HG03045 (cell line): ENCODE measurements at regions not wholly inside any gene's neighbourhood (a gene's known extent, or its start where the extent isn't known, plus 50 kb on each side); places are given as distances from the start of the nearest gene placed in this dataset.
"Not testable (repeated sequence)": the region's sequence is repeated elsewhere in the genome, so short reads cannot be mapped to it uniquely, and the experiment has no call there.

ENCODE experiments used
- ATAC-seq: cut with Tn5 transposase; IDR thresholded peaks from one replicate; pipeline ENCODE4 v1.9.1; 2021; ENCODE audit warnings: mild to moderate bottlenecking, moderate library complexity; ENCODE audit not compliant: unreplicated experiment

DNA sequence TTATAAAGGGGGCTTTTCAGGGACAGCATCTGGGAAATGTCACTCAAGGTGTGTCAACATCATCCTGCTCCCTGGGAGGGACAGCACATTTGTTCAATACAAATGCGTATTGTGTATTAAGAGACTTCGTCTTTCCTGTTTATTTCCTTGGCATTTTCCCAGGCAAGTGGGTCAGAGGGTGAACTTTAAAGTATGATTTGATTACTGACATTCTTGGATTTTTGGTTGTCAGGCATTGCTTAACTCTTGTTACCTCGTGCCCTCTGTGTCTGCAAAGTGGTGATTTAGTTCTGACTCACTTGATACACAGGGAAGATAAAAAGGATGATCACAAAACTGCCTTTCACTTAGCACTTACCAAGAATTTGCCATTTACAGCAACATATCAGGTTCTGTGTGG is 292.7 kb downstream of the SUCLA2 start:
- no peak for ATAC-seq

DNA sequence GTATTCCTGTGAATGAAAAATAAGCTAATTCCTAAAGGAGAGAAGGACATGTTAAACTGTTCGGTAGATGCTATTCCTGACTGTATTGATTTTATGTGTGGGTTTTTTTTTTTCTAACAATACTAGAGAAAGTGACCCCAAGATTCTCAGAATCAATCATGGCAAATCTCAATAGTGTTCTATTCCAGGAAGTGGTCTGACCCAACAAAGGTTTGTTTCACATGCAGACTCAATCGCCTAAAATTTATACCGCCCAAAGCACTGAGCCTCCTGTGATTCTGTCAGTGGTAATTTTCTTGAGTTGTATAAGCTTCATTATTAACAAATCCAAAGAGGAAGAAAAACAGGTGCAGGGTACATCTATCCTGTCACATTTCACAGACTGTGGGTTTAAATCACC is 293.7 kb downstream of the SUCLA2 start:
- no peak for ATAC-seq

DNA sequence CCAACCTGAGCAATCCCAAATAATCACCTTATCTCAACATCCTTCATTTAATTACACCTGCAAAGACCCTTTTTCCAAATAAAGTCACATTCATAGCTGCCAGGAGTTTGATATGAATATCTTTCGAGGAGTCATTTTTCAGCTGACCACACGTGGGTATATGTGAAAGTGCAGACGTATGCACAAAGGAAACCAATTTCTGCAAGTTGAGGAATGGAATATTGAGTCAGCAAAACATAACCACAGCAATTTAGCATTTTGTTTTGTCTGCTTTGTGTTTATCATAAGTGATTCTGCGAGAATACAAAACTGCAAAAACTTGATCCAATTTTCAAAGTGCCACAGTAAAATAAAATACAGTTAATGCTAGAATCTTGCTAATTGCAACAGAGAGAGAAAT is 295.9 kb downstream of the SUCLA2 start:
- no peak for ATAC-seq

DNA sequence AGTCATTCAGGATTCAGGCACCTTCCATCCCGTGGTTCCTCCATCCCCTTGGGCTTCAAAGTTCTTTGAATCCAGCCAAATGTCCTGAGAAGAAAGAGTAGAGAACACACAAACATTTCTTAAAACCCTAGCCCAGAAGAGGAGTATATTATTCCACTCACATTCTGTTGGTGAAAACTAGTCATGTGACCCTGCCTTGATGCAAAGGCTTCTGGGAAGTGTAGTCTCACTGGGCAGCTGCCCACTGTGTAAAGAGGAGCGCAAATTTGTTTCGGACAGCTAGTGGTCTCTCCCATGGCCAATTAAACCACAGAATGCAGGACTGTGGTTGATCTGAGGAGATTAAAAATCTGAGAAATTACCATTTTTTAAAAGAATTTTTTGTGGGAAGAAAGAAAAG is 304.4 kb downstream of the SUCLA2 start:
- ATAC-seq: no peak

DNA sequence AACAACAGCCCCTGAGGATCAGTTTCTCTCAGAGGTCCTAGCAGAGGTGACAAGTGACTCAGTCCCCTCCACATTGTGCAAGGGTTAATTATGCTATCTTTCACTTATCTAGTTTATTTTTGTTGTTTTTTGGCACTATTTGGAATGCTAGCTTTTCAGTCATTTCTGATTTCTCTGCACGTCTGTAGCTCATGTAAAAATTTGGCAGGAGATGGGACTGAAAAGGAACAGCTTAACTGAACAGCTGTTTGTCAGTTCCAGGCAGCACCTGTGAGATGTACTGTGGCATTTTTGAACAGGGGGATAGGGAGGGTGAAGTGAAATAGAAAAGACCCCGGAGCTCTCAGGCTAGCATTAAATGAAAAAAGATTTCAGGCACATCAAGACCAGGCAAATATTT is 313.5 kb downstream of the SUCLA2 start:
- no peak for ATAC-seq

DNA sequence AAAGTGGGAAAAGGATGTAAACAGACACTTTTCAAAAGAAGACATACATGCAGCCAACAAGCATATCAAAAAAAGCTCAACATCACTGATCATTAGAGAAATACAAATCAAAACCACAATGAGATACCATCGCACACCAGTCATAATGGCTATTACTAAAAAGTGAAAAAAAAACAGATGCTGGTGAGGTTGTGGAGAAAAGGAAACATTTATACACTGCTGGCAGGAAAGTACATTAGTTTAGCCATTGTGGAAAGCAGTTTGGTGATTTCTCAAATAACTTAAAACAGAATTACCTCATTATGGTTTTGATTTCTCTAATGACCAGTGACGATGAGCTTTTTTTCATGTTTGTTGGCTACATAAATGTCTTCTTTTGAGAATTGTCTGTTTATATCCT is 315.9 kb downstream of the SUCLA2 start:
- ATAC-seq: not testable (repeated sequence)

DNA sequence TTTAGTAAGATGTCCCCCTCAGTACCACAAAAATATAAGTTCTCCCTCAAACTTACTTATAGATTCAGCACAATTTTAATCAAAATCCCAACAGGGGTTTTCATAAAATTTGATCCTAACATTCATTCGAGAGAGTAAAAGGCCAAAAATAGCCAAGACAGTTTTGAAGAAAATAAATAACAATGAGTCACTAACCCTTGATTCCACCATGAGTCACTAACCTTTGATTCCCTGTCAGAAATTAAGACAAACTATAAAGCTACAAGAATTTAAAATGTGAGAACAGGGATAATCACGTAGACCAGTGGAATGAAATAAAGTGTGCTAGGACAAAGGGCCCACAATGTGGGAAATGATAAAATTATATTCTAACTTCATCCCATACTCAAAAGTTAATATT is 320.3 kb downstream of the SUCLA2 start:
- ATAC-seq: no peak

DNA sequence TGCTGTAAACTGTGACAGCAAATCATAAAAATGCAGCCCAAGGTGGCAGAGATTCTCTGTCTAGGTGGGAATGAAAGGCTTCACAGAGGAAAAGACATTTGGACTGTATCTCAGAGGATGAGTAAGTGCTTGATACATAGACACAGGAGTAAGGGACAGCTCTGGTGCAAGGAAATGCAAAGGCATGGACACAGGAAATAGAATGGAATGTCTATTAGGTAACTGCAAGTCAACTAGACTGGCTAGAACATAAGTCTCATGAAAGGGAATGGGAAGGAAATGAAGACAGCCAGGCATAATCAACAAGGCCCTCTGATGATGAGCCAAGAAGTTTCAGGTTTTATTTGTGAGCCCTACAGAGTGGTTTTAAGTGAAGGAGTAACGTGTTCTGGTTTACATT is 321.7 kb downstream of the SUCLA2 start:
- ATAC-seq: no peak

DNA sequence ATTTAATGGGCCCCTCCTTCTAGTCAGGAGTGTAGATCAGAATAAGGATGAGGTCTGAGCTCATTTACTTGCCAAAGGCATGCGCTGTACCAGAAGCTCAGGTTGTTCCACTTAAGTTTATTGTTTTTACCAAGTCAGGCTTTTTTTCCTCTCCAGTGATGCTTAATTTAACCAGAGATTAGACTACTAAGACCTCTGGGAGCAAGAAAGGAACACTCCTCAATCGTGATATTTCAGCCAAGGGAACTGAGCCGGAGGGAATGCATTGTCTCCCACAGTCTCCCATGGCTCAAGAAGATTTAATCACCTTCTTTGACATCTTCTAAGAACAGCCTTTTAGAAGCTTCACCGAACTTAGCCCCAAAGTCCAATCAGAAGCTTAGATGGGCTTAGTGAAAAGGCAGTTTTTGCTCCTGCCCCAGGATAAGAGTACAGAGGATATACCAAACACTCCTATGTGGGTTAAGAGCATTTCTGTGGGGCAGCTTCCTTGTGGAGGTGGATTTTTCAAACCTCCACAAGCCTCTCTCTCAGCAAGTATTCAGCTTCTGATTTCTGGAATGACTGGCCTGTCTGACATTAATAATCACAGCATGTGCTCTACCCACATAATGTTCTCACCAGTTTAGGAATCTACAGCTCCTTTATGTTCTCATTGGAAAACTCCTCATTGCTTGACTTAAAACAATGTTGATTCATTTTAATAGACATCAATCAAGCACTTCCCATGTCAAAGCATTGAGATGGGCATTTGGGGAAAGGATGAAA is 322.7 kb downstream of the SUCLA2 start:
- no peak for ATAC-seq

DNA sequence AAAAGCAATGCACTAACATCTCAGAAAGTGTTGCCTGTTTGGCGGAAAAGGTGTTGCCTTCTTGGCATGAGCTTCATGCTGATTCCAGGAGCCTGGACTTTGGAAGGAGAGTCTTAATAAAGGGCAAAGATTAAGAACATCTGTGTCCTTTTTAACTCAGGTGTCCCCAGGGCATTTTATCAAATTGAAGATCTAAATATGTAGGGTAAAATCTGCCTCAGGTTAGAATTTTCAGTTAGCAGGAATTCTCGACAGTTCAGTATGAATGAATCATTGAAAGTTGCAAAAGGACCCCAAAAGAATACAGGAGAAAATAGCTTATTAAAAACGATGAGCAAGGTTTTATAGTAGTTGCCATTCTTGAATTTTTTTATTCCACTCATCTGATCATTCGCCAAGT is 325.2 kb downstream of the SUCLA2 start:
- ATAC-seq: no peak

DNA sequence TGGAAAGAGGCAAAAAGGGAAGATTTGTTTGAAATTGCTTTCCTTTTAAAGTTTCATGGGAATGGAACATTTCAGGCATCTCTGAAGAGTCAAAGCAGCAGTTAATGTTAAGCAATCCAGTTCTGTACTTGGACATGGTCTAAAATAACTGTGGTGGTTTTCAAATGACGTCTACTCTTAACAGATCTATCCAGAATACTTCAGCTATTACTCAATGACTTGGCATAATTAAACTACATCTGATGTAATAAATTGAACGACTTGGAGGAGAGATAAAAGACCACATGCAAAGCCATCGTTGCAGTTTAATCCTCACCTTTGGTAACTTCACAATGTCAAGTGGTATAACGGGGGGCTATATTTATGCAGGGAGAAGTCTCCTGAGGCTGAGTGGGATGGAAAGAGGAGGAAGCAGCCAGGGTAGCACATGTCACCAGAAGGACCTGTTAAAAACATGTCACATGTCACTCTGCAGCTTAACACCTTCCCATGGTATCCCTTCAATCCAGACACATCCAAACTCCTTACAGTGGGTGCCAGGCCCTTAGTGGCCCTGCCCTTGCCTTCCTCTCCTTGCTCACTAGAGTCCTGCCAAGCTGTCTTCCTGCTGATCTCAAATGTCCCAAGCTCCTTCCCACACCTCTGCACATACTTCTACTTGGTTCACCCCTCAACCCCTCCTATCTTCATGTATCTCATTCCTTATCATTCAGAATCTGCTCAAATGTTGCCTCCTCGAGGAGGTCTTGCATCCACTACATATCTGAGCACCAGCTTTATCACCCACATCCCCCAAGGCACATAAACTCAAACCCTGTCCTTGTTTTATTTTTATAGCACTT is 327.8 kb downstream of the SUCLA2 start:
- no peak for ATAC-seq

DNA sequence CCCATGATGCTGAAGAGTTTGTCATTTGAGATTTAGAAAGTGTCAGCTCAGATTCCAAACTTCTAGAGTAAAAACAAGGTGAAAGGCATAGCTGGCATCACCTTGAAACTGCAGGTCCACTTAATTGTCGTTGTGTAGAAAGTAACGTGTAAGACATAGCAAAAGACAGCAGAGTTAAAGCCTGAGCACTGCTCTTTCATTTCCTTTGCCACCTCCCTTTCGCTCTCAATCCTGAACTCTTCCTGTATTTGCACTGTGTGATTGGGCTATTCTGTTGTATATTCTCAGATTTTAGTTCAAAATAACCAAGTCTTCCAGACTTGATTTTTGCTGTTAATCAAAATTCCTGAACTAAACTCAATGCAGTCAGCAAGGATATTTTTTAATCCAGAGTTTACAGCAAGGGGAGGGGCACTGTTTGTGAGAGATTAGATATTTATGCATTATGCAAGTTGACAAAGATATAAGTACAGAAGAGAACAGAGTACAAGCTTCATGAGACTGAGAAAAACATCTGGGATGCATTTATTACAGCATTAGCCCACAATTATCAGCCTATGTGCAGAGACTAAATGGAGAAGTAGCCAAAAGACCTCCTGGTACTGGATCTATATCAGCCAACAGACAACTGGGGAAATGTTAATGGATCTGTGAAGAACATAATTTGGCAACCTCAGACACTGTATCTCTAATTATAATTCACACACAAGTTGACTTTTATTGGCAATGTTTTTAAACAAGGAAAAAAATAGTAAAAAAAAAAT is 328.6 kb downstream of the SUCLA2 start:
- ATAC-seq: no peak

DNA sequence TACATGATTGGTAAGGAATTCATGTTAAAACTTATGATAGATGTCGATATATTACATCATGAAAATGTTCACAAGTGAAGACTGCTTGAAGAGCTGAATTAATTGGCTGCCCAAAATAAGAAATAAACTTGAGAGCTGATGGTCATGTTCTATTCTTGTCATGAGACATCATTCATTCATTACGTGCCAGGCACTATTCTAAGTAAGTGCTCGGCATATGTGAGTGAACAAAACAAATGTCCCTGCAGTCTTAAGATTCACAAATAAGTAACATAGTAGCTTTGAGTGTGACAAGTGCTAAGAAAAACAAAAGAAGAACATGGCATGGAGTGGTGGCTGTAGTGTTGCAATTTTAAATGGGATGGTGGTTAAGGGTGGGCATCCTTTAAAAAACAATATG is 329.3 kb downstream of the SUCLA2 start:
- ATAC-seq: no peak

DNA sequence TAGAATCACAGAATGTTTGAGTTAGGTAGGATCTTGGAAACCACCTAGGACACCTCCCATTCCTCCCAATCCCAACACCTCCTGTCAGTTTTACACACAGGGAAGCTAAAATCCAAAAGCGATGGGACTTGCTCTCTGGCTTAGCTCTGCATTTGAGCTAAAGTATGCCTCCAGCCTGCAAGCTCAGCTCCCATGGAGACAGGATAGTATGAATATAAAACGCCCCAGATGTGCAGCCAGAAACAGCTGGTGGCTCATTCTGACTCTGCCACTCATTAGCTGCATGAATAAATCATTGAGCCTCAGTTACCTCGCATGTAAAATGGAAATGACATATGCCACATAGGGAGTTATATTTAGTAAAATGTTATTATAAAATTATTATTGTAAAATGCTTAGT is 336.0 kb downstream of the SUCLA2 start:
- ATAC-seq: no peak

DNA sequence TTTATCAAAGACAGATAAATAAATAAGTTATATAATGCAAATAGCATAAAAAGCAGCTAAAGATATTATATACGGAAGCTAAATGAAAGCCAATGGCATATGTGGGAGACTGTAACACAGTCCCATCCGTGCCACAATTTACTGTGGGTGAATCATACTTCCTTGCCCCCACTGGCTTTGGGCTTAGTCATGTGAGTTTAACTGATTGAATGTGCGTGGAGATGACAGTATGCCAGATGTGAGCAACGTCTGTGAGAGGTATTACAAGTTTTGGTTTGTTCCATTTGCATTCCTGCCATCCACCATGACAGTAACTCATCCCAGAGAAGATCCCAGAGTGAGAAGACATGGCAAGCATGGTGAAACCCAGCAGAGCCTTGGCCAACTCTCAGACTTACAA is 340.0 kb downstream of the SUCLA2 start:
- no peak for ATAC-seq

DNA sequence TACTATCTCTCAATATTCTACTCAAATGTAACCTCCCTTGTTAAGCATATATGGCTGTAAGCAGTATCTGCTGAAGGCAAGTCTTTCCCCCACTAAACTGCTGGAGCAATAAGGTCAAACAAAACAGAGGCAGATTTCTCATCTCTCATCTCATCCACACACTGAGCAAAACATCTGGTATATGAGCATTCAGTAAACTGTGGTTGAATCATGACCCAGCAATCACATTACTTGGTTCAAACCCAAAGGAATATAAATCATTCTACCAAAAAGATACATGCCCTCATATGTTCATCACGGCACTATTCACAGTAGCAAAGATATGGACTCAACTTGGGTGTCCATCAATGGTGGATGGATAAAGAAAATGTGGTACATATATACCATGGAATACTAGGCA is 344.4 kb downstream of the SUCLA2 start:
- ATAC-seq: no peak

DNA sequence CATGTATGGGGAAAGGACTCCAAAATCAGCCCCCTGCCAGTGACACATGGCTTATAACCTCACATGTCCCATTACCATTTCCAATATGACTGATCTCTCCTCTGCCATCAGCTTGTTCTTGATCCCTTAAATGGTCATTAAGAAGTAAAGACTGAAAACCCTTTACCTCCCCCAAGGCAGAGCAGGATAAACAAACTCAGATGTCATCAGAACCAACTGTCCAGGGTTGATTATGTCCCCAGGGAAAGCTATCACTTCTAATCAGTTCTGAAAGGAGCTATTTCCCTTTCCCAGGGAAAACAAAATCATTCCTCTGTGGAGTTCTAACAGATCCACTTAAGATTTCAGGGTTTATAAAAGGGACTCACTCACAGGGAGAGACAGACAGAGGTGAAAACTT is 350.9 kb downstream of the SUCLA2 start:
- no peak for ATAC-seq

DNA sequence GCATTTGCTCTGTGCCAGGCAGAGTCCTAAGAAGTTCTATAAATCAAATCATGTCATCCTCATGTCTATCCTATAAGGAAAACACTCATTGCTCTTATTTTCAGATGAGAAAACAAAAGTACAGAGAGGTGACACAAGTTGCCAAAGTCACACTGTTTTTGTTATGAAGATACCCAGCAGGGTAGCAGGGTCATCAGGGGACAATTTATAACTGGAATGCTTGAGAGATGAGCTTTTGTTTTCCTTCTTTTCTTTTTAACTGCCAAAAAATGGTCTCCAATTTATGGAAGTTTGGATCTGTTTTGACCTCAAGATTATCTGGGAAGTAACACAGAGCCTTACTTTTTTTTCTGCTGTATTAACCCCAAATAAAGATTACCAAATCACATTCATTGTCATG is 354.1 kb downstream of the SUCLA2 start:
- ATAC-seq: no peak

DNA sequence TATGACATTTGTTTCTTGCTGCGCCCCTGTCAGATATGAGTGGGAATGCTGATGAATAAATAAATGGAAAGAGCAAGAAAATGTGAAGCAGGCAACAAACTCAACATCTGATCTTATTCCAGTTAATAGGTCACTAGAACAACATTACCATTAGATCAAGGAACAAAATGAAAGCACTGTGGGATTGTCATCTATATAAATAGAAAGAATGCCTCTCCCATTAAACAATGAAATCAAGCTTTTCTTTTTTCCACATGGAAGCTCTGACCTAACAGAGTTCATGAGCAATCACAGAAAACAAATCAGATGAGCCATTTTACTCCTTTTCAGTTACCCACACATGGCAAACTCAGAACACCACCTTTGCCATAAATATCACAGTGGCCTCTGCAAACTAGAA is 354.8 kb downstream of the SUCLA2 start:
- no peak for ATAC-seq

DNA sequence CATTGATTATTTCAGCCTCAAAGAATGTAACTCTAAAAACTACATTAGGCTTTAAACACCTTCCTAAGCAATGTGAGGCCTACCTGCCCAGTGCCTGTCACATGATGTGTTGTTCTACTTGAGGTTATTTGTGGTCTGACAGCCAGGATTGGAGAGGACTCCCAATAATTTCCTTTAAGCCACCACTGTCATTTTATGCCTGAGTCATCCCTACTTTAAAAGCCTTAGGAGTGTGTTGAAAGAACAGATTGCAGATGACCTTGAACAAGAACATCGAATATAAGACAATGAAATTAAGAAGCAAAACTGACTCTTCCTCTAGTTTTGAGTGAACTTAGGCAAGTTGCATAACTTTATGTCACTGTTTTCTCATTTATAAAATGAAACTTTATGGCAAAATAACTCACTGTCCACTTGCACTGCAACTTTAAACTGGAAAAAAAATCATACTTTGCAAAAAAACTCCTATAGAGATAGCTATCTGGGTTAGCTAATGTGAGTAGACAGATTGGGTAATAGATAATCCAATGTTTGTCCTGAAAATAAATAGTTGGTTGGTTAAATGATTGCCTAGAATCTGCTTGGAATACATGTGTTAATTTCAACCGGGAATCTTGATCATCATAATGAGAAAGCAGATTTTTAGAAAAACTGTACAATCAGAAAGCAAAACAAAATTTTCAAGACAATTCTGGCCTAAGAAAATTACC is 361.2 kb downstream of the SUCLA2 start:
- no peak for ATAC-seq

DNA sequence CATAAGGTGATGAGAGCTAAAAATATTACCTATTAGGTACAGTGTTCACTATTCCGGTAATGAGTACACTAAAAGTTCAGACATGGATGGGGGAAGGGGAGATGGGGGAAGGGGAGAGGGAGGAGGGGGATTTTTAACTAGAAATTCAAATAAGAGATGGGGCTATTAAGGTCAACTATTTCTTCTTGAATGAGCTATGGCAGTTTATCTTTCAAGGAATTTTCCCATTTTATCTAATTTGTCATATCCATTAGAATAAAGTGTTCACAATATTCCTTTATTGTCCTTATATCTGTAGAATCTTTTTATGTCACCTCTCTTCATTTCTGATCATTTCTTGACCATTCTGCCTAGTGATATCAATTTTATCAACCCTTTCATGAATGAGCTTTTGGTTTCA is 362.4 kb downstream of the SUCLA2 start:
- ATAC-seq: no peak
